ENCODE measurements at regions not wholly inside any gene's neighbourhood (a gene's known extent, or its start where the extent isn't known, plus 50 kb on each side); places are given as distances from the start of the nearest gene placed in this dataset.

DNA sequence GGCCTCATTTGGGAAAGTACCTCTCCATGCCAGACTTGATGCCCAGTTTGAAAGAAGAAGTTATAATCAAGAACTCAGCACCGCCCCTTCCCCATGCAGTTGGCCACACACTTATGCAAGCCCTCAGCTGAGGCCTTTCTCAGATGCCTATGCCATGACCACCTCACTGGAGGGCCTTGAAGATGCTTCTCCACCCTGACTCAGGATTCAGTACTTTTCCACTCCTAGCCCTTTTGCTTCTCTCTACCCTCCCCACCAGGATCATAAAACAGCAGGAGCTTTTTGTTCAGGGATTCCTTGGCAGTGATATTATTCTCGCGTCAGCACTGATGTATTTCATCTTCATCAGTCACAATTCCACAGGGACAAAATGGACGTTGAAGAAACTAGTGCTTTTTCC, 313.5 kb downstream of the PYDC2 start:
- TF ChIP-seq, protein P1, sequence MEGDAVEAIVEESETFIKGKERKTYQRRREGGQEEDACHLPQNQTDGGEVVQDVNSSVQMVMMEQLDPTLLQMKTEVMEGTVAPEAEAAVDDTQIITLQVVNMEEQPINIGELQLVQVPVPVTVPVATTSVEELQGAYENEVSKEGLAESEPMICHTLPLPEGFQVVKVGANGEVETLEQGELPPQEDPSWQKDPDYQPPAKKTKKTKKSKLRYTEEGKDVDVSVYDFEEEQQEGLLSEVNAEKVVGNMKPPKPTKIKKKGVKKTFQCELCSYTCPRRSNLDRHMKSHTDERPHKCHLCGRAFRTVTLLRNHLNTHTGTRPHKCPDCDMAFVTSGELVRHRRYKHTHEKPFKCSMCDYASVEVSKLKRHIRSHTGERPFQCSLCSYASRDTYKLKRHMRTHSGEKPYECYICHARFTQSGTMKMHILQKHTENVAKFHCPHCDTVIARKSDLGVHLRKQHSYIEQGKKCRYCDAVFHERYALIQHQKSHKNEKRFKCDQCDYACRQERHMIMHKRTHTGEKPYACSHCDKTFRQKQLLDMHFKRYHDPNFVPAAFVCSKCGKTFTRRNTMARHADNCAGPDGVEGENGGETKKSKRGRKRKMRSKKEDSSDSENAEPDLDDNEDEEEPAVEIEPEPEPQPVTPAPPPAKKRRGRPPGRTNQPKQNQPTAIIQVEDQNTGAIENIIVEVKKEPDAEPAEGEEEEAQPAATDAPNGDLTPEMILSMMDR (IDR thresholded peaks at IDR 0.05), result no peak
- TF ChIP-seq EZH2phosphoT487 (IDR thresholded peaks at IDR 0.05), result no peak
- TF ChIP-seq EZH2 (IDR thresholded peaks at IDR 0.05), result no peak

All from neural progenitor cell (in vitro differentiated cells).